ENCODE measurements at regions not wholly inside any gene's neighbourhood (a gene's known extent, or its start where the extent isn't known, plus 50 kb on each side); places are given as distances from the start of the nearest gene placed in this dataset.

DNA sequence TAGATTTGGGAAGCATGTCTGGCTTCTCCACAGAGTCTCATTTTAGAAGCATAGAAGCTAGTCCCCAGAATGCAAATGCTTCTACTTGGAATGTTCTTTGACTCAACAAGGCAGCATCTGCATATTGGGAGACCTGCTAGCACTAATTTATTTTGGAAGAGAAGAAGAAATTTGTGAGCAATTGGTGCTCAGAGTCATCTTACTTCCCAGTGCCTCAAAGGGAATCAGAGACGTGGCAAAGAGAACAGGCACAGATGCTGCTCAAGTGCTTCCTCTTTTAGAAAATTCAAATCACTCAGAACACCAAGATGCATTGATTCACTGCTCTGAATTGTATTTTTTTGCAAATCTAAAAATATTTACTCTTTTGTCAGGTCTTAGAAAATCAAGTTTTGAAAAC lies 255.7 kb downstream of the BRINP2 start:
- no peak overlapping the region for H3K4me3 ChIP-seq (replicated peaks in 1 of 4; ENCODE audit: control extremely low read depth in 1 of 4, insufficient read depth in 1 of 4, low read depth in 3 of 4, low read length in 4 of 4)
- no peak for TF ChIP-seq EZH2 (IDR thresholded peaks at IDR 0.05; ENCODE audit: low read length, missing control alignments)
- TF ChIP-seq, protein P1, sequence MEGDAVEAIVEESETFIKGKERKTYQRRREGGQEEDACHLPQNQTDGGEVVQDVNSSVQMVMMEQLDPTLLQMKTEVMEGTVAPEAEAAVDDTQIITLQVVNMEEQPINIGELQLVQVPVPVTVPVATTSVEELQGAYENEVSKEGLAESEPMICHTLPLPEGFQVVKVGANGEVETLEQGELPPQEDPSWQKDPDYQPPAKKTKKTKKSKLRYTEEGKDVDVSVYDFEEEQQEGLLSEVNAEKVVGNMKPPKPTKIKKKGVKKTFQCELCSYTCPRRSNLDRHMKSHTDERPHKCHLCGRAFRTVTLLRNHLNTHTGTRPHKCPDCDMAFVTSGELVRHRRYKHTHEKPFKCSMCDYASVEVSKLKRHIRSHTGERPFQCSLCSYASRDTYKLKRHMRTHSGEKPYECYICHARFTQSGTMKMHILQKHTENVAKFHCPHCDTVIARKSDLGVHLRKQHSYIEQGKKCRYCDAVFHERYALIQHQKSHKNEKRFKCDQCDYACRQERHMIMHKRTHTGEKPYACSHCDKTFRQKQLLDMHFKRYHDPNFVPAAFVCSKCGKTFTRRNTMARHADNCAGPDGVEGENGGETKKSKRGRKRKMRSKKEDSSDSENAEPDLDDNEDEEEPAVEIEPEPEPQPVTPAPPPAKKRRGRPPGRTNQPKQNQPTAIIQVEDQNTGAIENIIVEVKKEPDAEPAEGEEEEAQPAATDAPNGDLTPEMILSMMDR (conservative IDR thresholded peaks at IDR 0.05 in 1 of 2, IDR thresholded peaks at IDR 0.05 in 1 of 2; ENCODE audit: low read depth in 1 of 2, low read length in 2 of 2): no peak
- no peak overlapping the region for H3K9ac ChIP-seq (ENCODE audit: insufficient read depth, low read length)
- H2AFZ ChIP-seq (ENCODE audit: low read length): no peak overlapping the region
- no peaks in the 10 kb centered on the region for H4K20me1 ChIP-seq (ENCODE audit: control insufficient read depth, extremely low read depth, insufficient read depth, low read length)
- H3K4me2 ChIP-seq (ENCODE audit: extremely low read depth, insufficient read depth, low read length): no peak overlapping the region
- no peaks in the 10 kb centered on the region for H3K9me3 ChIP-seq (ENCODE audit: control insufficient read depth, insufficient read depth, low read depth, low read length)
- DNase-seq (ENCODE audit: low read depth in 2 of 2): no peak
- H3K36me3 ChIP-seq (ENCODE audit: control insufficient read depth, insufficient read depth, low read length): no peaks in the 10 kb centered on the region
- H3K79me2 ChIP-seq (ENCODE audit: control insufficient read depth, insufficient read depth, low read length): no peaks in the 10 kb centered on the region
- H3K4me1 ChIP-seq (ENCODE audit: control insufficient read depth, extremely low read depth, insufficient read depth, low read length): no peaks in the 10 kb centered on the region
- no peaks in the 10 kb centered on the region for H3K27me3 ChIP-seq (ENCODE audit: control insufficient read depth, insufficient read depth, low read length)
- H3K27ac ChIP-seq (ENCODE audit: insufficient read depth, low read length): no peak overlapping the region

- no peaks in the 10 kb centered on the region for H3K79me2 ChIP-seq (ENCODE audit: control insufficient read depth, insufficient read depth, low read length)
- H3K36me3 ChIP-seq (ENCODE audit: control insufficient read depth, insufficient read depth, low read length): no peaks in the 10 kb centered on the region
- no peak overlapping the region for H2AFZ ChIP-seq (ENCODE audit: low read length)
- H3K9ac ChIP-seq (ENCODE audit: insufficient read depth, low read length): no peak overlapping the region
- no peaks in the 10 kb centered on the region for H3K27me3 ChIP-seq (ENCODE audit: control insufficient read depth, insufficient read depth, low read length)
- no peak for TF ChIP-seq EZH2 (IDR thresholded peaks at IDR 0.05; ENCODE audit: low read length, missing control alignments)
- TF ChIP-seq, protein P1 (conservative IDR thresholded peaks at IDR 0.05 in 1 of 2, IDR thresholded peaks at IDR 0.05 in 1 of 2; ENCODE audit: low read depth in 1 of 2, low read length in 2 of 2): no peak
- H3K9me3 ChIP-seq (ENCODE audit: control insufficient read depth, insufficient read depth, low read depth, low read length): no peaks in the 10 kb centered on the region
- no peaks in the 10 kb centered on the region for H3K4me1 ChIP-seq (ENCODE audit: control insufficient read depth, extremely low read depth, insufficient read depth, low read length)
- DNase-seq (ENCODE audit: low read depth in 2 of 2): no peak
- H3K4me2 ChIP-seq (ENCODE audit: extremely low read depth, insufficient read depth, low read length): no peak overlapping the region
- H4K20me1 ChIP-seq (ENCODE audit: control insufficient read depth, extremely low read depth, insufficient read depth, low read length): no peaks in the 10 kb centered on the region
- no peak overlapping the region for H3K27ac ChIP-seq (ENCODE audit: insufficient read depth, low read length)
- no peak overlapping the region for H3K4me3 ChIP-seq (replicated peaks in 1 of 4; ENCODE audit: control extremely low read depth in 1 of 4, insufficient read depth in 1 of 4, low read depth in 3 of 4, low read length in 4 of 4)
Measured at GRCh38 chr1:177425199-177425598, 254.4 kb downstream of the BRINP2 start.

DNA sequence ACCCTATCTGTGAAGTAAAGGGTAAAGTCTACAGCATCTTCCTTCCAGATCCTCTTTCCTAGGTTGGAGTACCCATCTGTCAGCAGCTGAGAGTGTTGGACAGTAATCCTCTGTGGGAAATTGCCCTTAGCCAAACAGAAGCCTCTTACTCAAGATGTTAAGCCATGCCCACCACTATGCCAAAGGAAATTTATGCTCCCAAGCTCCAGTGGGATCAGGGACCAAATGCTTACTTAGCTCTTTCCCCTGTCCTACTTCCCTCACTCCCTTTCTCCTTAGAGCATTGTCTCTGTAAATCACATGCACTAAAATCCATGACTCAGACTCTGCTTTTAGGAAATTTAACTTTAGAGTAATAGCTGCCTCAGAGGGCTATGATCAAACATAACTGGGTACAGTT lies 254.0 kb downstream of the BRINP2 start:
- Histone ChIP-seq H3K4me1 (ENCODE audit: control insufficient read depth, extremely low read depth, insufficient read depth, low read length) (no peaks in the 10 kb centered on the region), H3K4me2 (ENCODE audit: extremely low read depth, insufficient read depth, low read length) (no peak overlapping the region), H3K4me3 (replicated peaks in 1 of 4; ENCODE audit: control extremely low read depth in 1 of 4, insufficient read depth in 1 of 4, low read depth in 3 of 4, low read length in 4 of 4) (no peak overlapping the region), H2AFZ (ENCODE audit: low read length) (no peak overlapping the region), H3K9ac (ENCODE audit: insufficient read depth, low read length) (no peak overlapping the region), H3K9me3 (ENCODE audit: control insufficient read depth, insufficient read depth, low read depth, low read length) (no peaks in the 10 kb centered on the region), H4K20me1 (ENCODE audit: control insufficient read depth, extremely low read depth, insufficient read depth, low read length) (no peaks in the 10 kb centered on the region), H3K36me3 (ENCODE audit: control insufficient read depth, insufficient read depth, low read length) (no peaks in the 10 kb centered on the region), H3K27me3 (ENCODE audit: control insufficient read depth, insufficient read depth, low read length) (no peaks in the 10 kb centered on the region), H3K79me2 (ENCODE audit: control insufficient read depth, insufficient read depth, low read length) (no peaks in the 10 kb centered on the region), H3K27ac (ENCODE audit: insufficient read depth, low read length) (no peak overlapping the region)
- no peak for DNase-seq (ENCODE audit: low read depth in 2 of 2)
- TF ChIP-seq EZH2 (IDR thresholded peaks at IDR 0.05; ENCODE audit: low read length, missing control alignments): no peak
- TF ChIP-seq, protein P1 (conservative IDR thresholded peaks at IDR 0.05 in 1 of 2, IDR thresholded peaks at IDR 0.05 in 1 of 2; ENCODE audit: low read depth in 1 of 2, low read length in 2 of 2): no peak
